ENCODE measurements at regions not wholly inside any gene's neighbourhood (a gene's known extent, or its start where the extent isn't known, plus 50 kb on each side); places are given as distances from the start of the nearest gene placed in this dataset.

DNA sequence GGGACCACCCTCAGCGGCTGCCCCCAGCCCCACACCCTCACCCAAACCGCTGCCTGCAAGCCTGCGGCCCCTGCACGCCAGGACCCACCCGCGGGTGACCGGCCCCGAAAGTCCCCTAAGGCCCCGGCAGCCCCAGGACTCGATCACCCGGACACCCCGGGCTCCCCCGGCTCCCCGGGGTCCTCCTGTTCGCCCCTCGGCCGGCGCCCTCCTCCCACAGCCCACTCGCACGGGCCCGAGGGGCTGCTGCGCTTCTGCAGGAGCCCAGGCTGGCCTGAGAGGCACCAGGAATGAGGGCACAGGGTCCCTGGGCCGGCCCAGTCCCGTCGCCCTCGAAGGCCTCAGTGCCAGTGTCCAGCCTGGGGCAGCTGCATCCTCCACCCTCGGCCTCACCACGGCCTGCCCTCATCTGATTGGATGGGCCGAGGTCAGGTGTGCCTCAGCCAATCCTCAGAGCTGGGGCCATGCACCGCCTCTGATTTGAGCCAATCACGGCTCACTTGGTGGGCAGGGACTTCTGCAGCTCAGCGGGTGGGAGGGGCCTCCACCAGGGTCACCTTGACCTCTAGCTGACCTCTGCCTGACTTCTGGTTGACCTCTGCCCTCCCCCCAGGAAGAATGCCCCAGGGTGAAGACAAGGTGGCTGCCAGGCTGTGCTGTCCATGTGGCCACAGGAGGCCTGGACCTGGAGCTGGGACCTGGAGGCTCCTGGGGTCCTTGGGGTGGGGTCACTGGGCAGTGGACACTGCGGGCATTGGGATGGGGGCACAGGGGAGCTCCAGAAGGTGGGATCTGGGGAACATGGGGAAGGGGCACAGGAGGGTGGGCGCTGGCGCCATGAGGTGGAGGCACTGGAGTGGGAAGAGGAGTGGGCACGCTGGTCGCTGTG is 97.6 kb upstream of the NKX1-1 start:
- TF ChIP-seq, protein P1, sequence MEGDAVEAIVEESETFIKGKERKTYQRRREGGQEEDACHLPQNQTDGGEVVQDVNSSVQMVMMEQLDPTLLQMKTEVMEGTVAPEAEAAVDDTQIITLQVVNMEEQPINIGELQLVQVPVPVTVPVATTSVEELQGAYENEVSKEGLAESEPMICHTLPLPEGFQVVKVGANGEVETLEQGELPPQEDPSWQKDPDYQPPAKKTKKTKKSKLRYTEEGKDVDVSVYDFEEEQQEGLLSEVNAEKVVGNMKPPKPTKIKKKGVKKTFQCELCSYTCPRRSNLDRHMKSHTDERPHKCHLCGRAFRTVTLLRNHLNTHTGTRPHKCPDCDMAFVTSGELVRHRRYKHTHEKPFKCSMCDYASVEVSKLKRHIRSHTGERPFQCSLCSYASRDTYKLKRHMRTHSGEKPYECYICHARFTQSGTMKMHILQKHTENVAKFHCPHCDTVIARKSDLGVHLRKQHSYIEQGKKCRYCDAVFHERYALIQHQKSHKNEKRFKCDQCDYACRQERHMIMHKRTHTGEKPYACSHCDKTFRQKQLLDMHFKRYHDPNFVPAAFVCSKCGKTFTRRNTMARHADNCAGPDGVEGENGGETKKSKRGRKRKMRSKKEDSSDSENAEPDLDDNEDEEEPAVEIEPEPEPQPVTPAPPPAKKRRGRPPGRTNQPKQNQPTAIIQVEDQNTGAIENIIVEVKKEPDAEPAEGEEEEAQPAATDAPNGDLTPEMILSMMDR (IDR thresholded peaks at IDR 0.05; ENCODE audit: borderline replicate concordance, insufficient read depth, low read depth, low read length), result no peak
- no peak overlapping the region for H3K4me3 ChIP-seq (ENCODE audit: low read depth, low read length)

DNA sequence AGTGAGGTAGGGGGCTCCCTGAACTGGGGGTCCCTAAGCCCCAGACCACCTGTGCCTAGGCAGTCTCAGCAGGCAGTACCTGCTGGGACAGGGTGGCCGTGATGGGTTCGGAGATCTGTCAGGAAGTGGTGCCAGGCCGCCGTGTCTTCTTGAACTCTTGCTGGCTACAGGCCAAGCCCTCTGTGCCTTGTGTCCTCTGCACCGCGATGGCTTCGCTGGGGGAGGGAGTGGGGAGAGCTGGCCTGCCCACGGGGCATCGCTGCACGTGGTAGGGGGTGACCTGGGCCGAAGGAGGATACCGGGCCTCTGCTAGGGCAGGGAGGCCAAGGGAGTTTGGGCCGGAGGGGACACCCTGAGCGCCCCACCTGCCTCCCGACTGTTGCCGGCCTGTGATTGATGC is 96.7 kb upstream of the NKX1-1 start:
- no peak overlapping the region for H3K4me3 ChIP-seq (ENCODE audit: low read depth, low read length)
- TF ChIP-seq, protein P1 (IDR thresholded peaks at IDR 0.05; ENCODE audit: borderline replicate concordance, insufficient read depth, low read depth, low read length), result no peak

DNA sequence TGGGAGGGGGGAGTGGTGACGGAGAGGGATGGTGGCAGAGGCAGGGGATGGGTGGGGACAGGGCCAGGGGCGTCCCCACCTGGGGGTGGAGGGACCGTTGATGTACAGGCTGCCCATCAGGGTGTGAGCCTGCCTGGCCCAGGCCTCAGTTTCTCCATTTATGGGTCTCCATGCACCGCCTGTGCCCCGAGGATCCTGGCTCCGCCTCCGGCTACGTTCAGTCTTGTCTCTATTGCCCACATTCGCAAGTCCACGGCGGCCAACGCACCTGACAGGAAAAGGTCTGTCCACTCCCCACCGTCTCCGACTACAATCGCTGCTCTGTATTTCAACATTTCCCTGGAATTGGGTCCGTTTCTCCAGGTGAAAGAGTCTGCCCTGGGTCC is 96.3 kb upstream of the NKX1-1 start:
- H3K4me3 ChIP-seq (ENCODE audit: low read depth, low read length), result no peak overlapping the region
- TF ChIP-seq, protein P1 (IDR thresholded peaks at IDR 0.05; ENCODE audit: borderline replicate concordance, insufficient read depth, low read depth, low read length), result no peak

DNA sequence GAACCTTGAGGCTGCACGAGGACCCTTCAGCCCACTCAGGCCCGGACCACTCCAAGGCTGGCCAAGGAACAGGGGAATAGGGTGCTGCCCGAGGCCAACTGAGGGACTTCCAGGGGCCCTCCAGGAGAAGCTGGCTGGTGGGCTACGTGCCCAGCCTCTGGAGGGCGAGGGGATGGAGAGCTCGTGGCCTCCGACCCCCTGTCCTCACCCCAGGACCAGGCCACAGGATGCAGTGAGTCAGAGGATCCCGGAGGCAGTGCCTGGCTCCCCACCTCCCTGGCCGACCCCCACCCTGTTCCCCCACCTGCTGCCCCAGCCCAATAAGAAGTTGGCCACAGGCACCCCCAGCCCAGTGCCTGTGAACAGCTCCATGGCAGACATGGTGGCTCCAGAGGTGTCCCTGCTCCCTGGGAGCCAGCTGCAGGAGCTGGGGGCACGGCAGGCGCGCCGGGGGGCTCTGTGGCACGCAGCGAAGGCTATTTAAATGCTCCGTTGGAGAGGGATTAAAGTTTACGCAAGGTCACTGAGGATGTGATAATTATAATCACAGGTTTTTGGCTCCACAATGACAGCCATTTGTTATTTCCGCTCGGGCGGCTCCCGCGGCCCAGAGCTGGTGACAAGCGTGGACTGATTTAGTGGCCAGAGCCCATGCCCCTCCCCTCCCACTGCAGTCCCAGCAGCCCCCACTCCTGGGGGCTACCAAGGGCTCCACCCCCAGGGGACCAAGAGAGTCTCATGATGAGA is 95.7 kb upstream of the NKX1-1 start:
- H3K4me3 ChIP-seq (ENCODE audit: low read depth, low read length), result no peak overlapping the region
- TF ChIP-seq, protein P1 (IDR thresholded peaks at IDR 0.05; ENCODE audit: borderline replicate concordance, insufficient read depth, low read depth, low read length), result no peak

DNA sequence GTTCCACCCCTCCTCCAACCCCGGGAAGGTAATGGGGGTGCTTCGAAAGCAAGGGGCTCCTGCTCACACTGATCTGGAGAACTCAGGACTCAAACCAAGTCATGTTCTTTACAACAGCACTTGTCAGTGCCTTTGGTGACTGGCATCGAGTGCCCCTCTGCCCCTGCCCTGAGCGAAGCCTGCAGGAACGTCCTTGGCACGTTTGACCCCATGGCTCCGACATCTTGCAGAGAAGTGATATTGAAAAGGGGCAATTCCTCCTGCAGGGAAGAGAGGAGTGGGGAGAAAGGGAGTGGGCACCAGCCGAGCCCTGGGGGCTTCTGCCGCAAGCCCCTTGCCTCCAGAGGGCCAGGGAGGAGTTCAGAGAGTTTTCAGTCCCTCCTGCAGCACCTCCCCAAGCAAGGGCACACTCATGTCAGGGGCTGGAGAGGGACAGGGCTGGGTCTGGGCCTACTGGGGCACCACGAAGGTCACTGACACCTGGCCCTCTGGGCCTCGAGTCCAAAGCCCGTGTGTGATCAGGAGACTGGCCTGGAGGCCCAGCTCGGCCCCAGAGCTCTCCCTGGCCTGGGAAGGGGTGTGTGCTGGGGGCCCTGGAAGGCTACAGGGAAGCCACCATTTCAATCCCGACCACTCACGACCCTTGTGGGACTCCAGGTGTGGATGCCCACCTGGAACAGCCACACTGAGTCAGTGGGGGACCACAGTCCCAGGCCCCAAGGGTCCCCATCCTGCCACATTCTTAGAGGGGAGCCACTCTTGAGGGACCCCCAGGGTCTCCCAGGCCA is 94.9 kb upstream of the NKX1-1 start:
- H3K4me3 ChIP-seq (ENCODE audit: low read depth, low read length), result no peak overlapping the region
- TF ChIP-seq, protein P1 (IDR thresholded peaks at IDR 0.05; ENCODE audit: borderline replicate concordance, insufficient read depth, low read depth, low read length), result no peak

DNA sequence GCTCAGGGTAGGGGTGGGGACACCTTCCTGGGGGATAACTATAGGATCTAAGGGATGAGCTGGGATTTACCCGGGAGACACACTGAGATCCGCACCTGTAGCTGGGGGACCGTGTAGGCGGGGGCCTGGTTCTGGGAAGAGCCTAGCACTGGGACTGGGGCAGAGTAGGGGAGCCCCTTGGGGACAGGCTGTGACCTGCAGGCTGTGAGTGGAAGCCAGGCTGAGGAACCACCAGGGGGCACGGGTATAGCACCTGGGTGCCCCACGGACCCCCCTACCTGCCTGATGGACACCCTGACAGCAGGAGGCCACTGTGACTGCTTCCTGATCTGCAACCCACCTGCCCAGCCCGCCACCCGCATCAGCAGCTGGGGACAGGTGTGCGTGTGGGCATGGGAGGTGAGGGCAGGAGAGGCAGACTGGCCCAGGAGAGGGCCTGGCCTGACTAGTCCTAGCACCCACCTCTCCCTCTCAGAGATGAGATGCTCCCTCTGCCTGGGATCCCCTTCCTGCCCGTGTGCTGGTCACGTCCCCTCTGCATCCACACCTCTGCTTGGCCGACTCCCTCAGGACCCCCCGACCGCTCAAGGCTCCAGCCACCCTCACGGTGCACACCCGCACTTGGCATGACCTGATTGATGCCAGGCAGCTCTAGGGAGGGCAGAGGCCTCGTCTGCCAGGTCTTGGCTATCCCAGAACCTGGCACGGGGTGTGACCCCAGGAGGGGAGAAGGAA is 94.2 kb upstream of the NKX1-1 start:
- no peak overlapping the region for H3K4me3 ChIP-seq (ENCODE audit: low read depth, low read length)
- TF ChIP-seq, protein P1 (IDR thresholded peaks at IDR 0.05; ENCODE audit: borderline replicate concordance, insufficient read depth, low read depth, low read length), result no peak

All from GM12875 (cell line).